OCI-LY7 (cell line): ENCODE measurements at regions not wholly inside any gene's neighbourhood (a gene's known extent, or its start where the extent isn't known, plus 50 kb on each side); places are given as distances from the start of the nearest gene placed in this dataset.

Experiments
- BruUV-seq: library from RNA; stranded (reverse); fragments of 400-500 nt; replicated peaks from 2 replicates; lab custom pipeline; 2021; lab: Mats Ljungman, UMichigan
- CTCF ChIA-PET: fragments of 300-600 bp; sonication (Branson Sonifier 250); formaldehyde crosslinking; loops from one replicate; lab custom pipeline; 2022; ENCODE audit warnings: antibody characterized with exemption; ENCODE audit not compliant: unreplicated experiment; lab: Charles Lee
- POLR2A ChIA-PET: fragments of 300-600 bp; sonication (Branson Sonifier 250); formaldehyde crosslinking; loops from one replicate; lab custom pipeline; 2022; ENCODE audit warnings: antibody characterized with exemption; lab: Charles Lee
- DNase-seq: peaks from one replicate; pipeline ENCODE4 v3.0.0-alpha.2; 2015; ENCODE audit warnings: low spot score
- H2AFZ ChIP-seq: fragments of 200-600 bp; sonication (generic), shearing (Covaris generic); 2 replicates; pipeline ENCODE4 v1.6.1; 2014; ENCODE audit warnings: mild to moderate bottlenecking, antibody characterized with exemption, low read length, moderate library complexity
- H3K27ac ChIP-seq: fragments of 200-600 bp; sonication (generic); 2 replicates; pipeline ENCODE4 v1.5.1; 2014; ENCODE audit warnings: mixed run types, low read depth, mild to moderate bottlenecking, moderate library complexity, low read length, inconsistent platforms; ENCODE audit not compliant: poor library complexity, severe bottlenecking
- H3K36me3 ChIP-seq: fragments of 200-600 bp; sonication (generic); 2 replicates; pipeline ENCODE4 v1.6.1; 2014; ENCODE audit warnings: mild to moderate bottlenecking, antibody characterized with exemption, low read length, moderate library complexity, mixed read lengths; ENCODE audit not compliant: insufficient read depth
- H3K4me1 ChIP-seq: fragments of 200-600 bp; sonication (generic); 2 replicates; pipeline ENCODE4 v1.5.1; 2014; ENCODE audit warnings: mild to moderate bottlenecking, low read length; ENCODE audit not compliant: insufficient read depth, poor library complexity, severe bottlenecking
- H3K4me2 ChIP-seq: fragments of 200-600 bp; sonication (generic); 2 replicates; pipeline ENCODE4 v1.6.1; 2014; ENCODE audit warnings: mild to moderate bottlenecking, low read length
- H3K4me3 ChIP-seq: fragments of 200-600 bp; sonication (generic); 2 replicates; pipeline ENCODE4 v1.5.1; 2014; ENCODE audit warnings: mild to moderate bottlenecking, low read depth, low read length; ENCODE audit not compliant: poor library complexity, severe bottlenecking
- H3K79me2 ChIP-seq: fragments of 200-600 bp; sonication (generic); 2 replicates; pipeline ENCODE4 v1.6.1; 2016; ENCODE audit warnings: low read depth, mild to moderate bottlenecking, low read length, moderate library complexity, mixed read lengths; ENCODE audit not compliant: insufficient read depth
- H3K9me2 ChIP-seq: fragments of 200-600 bp; sonication (generic); 2 replicates; pipeline ENCODE4 v1.6.1; 2016; ENCODE audit warnings: mild to moderate bottlenecking, low read length, mixed read lengths; ENCODE audit not compliant: insufficient read depth
- H3K9me3 ChIP-seq: fragments of 200-600 bp; sonication (generic); 2 replicates; pipeline ENCODE4 v1.6.1; 2014; ENCODE audit warnings: mild to moderate bottlenecking, mixed run types, low read length, mixed read lengths
- H4K20me1 ChIP-seq: fragments of 200-600 bp; sonication (generic); 2 replicates; pipeline ENCODE4 v1.6.1; 2014; ENCODE audit warnings: mild to moderate bottlenecking, antibody characterized with exemption, low read length, moderate library complexity, mixed read lengths; ENCODE audit not compliant: insufficient read depth
- EZH2phosphoT487 ChIP-seq: fragments of 200-600 bp; sonication (generic); IDR thresholded peaks from 2 replicates; pipeline ENCODE4 v1.6.1; 2018; ENCODE audit warnings: low read depth, borderline replicate concordance, mild to moderate bottlenecking, mixed run types, antibody characterized with exemption, low read length, moderate library complexity, mixed read lengths
- intact Hi-C: fragments of 100-400 bp; cut with micrococcal nuclease; formaldehyde crosslinking; loops from one replicate; pipeline ENCODE4 v1.10.0; 2022; ENCODE audit not compliant: unreplicated experiment
- TF ChIP-seq, protein P1 (sequence below): fragments of 200-600 bp; sonication (generic); conservative IDR thresholded peaks from 2 replicates; pipeline ENCODE4 v1.5.1; 2014; ENCODE audit warnings: mild to moderate bottlenecking, antibody characterized with exemption, low read length, moderate library complexity, mixed read lengths

DNA sequence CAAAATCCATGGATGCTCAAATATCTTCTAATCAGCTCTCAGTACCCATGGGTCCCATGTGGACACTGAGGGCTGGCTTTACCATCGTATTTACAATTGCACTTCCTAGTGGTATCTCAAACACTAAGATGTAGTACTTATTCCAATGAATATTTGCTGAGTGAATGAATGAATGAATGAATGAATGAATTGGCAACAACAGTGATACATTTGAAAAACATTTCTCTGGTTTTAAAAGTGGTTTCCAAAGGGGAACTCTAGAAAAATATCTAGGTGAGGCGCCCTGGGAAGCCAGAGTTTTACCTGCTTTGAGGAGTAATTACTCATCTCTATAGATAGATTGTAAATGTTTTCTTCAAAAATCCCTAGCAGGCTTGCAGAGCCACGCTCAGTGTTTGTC lies 76.6 kb downstream of the CYTL1 start:
- H3K79me2 ChIP-seq, result no peaks in the 10 kb centered on the region

GRCh38 chr4:4945021-4945420 lies 74.2 kb downstream of the CYTL1 start:
- Histone ChIP-seq H3K4me3 (no peak overlapping the region), H3K4me2 (no peak overlapping the region), H2AFZ (no peak overlapping the region), H3K36me3 (no peaks in the 10 kb centered on the region; the same call in 1 of the 2 replicates), H3K79me2 (no peaks in the 10 kb centered on the region), H3K27ac (no peak overlapping the region), H3K9me3 (peaks cover 19% of the 10 kb centered on the region), H3K4me1 (peaks cover 38% of the 10 kb centered on the region), H4K20me1 (no peaks in the 10 kb centered on the region), H3K9me2 (no peaks in the 10 kb centered on the region)
- no peak for TF ChIP-seq EZH2phosphoT487
- TF ChIP-seq, protein P1, sequence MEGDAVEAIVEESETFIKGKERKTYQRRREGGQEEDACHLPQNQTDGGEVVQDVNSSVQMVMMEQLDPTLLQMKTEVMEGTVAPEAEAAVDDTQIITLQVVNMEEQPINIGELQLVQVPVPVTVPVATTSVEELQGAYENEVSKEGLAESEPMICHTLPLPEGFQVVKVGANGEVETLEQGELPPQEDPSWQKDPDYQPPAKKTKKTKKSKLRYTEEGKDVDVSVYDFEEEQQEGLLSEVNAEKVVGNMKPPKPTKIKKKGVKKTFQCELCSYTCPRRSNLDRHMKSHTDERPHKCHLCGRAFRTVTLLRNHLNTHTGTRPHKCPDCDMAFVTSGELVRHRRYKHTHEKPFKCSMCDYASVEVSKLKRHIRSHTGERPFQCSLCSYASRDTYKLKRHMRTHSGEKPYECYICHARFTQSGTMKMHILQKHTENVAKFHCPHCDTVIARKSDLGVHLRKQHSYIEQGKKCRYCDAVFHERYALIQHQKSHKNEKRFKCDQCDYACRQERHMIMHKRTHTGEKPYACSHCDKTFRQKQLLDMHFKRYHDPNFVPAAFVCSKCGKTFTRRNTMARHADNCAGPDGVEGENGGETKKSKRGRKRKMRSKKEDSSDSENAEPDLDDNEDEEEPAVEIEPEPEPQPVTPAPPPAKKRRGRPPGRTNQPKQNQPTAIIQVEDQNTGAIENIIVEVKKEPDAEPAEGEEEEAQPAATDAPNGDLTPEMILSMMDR, result no peak
- DNase-seq, result no peak
- ChIA-PET CTCF (no interaction called here), POLR2A (interaction anchor here (1.2 kb wide), 1 partner anchor 26 kb away, joined by 3 read pairs; no protein-coding TSS in a partner anchor)
- BruUV-seq, result no TSS peak
- intact Hi-C loops, result no loop called here

More for the DNA sequence above, 76.6 kb downstream of the CYTL1 start:
- TF ChIP-seq, protein P1, result no peak
- no peak for TF ChIP-seq EZH2phosphoT487
- peaks cover 19% of the 10 kb centered on the region for H3K9me3 ChIP-seq
- no peaks in the 10 kb centered on the region for H4K20me1 ChIP-seq
- peak overlapping the region; percentile 95 for H3K27ac ChIP-seq
- BruUV-seq, result no TSS peak
- no peak overlapping the region for H3K4me3 ChIP-seq
- H3K36me3 ChIP-seq, result no peaks in the 10 kb centered on the region; the same call in 1 of the 2 replicates
- no peak for DNase-seq
- ChIA-PET POLR2A (interaction anchor here (0.5 to 2.9 kb wide), 6 partner anchors 9 to 487 kb away, joined by 3 to 11 read pairs (median 6); partner anchors contain the start of gene STX18), CTCF (no interaction called here)
- H3K9me2 ChIP-seq, result no peaks in the 10 kb centered on the region
- intact Hi-C loops, result no loop called here
- H2AFZ ChIP-seq, result peak overlapping the region; percentile 98; the same call in 1 of the 2 replicates
- H3K4me2 ChIP-seq, result peak overlapping the region; percentile 79
- H3K4me1 ChIP-seq, result peaks cover 38% of the 10 kb centered on the region

DNA sequence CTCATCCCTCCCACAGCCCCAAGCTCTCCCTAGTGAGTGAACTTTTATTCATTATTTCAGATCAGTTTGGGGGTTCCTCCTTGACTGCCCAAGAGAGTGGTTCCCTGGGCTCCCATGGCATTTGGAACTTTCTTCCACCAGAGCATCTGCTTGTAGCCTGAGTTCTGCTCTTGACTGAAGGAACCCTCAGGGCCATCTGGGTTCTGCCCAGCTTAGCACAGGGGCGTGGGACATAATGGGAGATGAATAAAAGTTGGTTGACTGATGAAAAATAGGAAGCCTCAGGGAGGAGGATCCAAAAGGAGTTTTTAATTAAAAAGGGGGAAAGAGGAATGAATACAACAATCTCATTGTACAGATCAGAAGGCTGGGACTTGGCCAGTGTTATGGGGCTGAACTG lies 73.4 kb downstream of the CYTL1 start:
- no peak overlapping the region for H2AFZ ChIP-seq
- H3K36me3 ChIP-seq, result no peaks in the 10 kb centered on the region; the same call in 1 of the 2 replicates
- H3K4me2 ChIP-seq, result no peak overlapping the region
- no peaks in the 10 kb centered on the region for H4K20me1 ChIP-seq
- ChIA-PET CTCF (no interaction called here), POLR2A (no interaction called here)
- no peak overlapping the region for H3K4me3 ChIP-seq
- no peak for DNase-seq
- no peak overlapping the region for H3K27ac ChIP-seq
- intact Hi-C loops, result no loop called here
- H3K9me3 ChIP-seq, result peaks cover 19% of the 10 kb centered on the region
- TF ChIP-seq, protein P1, result no peak
- no peak for TF ChIP-seq EZH2phosphoT487
- no peaks in the 10 kb centered on the region for H3K9me2 ChIP-seq
- H3K4me1 ChIP-seq, result peaks cover 38% of the 10 kb centered on the region
- no peaks in the 10 kb centered on the region for H3K79me2 ChIP-seq
- no TSS peak for BruUV-seq
